Central memory CD4-positive, alpha-beta T cell (primary cell): ENCODE measurements at regions not wholly inside any gene's neighbourhood (a gene's known extent, or its start where the extent isn't known, plus 50 kb on each side); places are given as distances from the start of the nearest gene placed in this dataset.
"Not testable (repeated sequence)": the region's sequence is repeated elsewhere in the genome, so short reads cannot be mapped to it uniquely, and the experiment has no call there.

Source experiments
- DNase-seq: peaks from one replicate; pipeline ENCODE4 v3.0.0; 2022

- DNase-seq = no peak
Measured at GRCh38 chr5:50501491-50502228, 60.6 kb upstream of the EMB start.

- DNase-seq = peak; percentile 12
Measured at GRCh38 chr5:50513028-50513457, 72.0 kb upstream of the EMB start.

DNA sequence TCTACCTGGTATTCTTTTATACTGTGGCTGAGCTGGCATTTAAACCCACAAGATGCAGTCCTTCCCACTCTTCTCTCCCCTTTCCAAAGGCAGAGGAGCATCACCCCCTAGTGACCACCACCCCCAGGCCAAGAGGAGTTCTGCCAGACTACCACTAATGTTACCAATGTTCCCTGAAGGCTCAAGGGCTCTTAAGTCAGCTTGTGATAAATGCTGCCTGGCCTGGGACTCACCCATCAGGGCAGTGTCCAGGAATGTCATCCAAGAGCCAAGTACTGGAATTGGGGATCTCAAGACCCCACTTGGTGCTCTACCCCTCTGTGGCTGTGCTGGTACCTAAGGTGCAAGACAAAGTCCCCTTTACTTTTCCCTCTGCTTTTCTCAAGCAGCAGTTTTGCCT is 80.0 kb upstream of the EMB start:
- DNase-seq = not testable (repeated sequence)

- not testable (repeated sequence) for DNase-seq
Measured at GRCh38 chr5:50527514-50528060, 86.5 kb upstream of the EMB start.

DNA sequence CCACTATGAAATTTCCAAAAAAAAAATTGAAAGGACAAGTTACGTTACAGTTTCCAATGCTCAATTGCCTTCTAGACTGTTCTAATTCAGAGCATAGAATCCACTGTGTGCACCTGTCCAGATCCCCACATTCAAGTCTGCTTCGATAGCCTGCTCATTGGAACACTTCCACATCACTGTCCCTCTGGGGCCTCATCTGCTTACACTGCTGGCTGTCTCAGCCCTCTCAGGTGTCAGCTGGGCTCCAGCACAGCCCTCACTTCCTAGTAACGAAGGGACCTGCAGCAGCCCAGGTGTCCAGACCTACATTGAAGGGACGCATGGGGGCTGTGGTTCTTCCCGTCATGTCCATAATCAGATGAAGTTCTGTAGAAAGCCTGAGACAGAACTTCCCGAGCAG is 94.3 kb upstream of the EMB start:
- DNase-seq = no peak

DNA sequence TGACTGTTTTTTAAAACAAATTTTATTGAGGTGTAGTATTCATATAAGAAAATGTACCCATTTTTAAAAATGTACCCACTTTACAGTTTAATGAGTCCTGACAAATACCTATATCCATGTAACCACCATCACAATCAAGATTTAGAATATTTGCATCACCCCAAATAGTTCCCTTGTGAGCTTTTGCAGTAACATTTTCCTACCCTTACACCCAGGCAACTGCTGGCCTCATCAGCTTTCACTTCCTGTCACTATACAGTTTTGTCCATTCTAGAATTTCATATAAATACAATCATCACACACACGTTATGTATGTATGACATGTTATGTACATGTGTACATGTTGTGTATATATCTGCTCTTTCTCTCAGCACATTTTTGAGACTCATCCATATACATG is 96.4 kb upstream of the EMB start:
- not testable (repeated sequence) for DNase-seq

DNA sequence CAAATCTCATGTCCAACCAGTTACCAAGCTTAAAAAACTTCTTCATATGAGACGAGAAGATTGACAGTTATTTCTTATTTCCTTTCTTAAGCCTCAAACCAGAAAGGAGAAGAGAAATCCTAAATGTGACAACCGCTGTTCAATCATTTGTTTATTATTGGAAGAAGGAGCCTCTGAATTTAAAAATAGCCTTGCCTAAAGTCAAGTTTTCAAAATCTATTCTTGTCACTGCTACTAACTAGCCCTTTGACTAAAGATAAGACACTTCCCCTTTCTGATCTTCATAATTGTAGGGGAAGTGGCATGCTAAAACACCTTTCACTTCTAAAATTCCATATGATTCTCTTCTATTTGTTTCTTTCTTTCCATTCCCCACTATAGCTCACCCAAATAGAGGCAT is 106.2 kb upstream of the EMB start:
- no peak for DNase-seq

- no peak for DNase-seq
Measured at GRCh38 chr5:50550267-50550666, 109.2 kb upstream of the EMB start.

GRCh38 chr5:50550993-50551392 is 109.9 kb upstream of the EMB start:
- no peak for DNase-seq

GRCh38 chr5:50553560-50553984 is 112.5 kb upstream of the EMB start:
- no peak for DNase-seq

DNA sequence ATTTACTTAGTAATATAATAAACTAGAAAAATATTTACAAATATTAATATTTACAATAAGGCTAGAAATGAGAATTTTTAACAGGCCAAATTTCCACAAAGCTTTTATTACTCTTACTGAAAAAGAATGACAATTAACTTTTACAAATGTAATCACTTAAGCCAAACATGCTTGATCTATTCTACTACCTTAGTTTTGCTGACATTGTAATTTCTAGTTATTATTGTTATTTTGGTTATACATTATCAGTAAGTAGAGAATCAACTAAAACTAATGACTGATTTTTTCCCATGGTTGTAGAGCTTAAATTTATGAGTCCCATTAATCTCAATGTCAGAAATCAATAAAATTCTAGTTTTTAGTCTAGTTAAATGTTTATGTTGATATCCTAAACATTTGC is 107.8 kb upstream of the PARP8 start:
- not testable (repeated sequence) for DNase-seq

DNA sequence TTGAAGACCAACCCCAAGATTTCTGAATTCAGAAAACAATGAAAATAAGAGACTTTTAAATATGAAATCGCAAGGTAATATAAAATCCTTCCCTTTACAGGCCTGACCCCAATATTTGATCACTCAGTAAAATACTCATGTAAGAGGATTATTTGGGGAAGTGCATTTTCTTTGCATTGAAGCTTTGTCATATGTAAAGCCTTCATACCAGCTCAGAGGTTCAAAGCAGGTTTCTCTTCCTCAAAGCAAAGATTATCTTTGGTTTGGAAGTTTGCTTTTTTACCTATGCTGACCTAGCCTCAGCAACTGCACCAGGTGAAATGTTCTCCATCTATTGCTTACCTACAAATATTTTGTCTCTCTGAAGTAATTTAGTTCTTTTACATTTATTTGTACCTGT is 106.5 kb upstream of the PARP8 start:
- DNase-seq = no peak

DNA sequence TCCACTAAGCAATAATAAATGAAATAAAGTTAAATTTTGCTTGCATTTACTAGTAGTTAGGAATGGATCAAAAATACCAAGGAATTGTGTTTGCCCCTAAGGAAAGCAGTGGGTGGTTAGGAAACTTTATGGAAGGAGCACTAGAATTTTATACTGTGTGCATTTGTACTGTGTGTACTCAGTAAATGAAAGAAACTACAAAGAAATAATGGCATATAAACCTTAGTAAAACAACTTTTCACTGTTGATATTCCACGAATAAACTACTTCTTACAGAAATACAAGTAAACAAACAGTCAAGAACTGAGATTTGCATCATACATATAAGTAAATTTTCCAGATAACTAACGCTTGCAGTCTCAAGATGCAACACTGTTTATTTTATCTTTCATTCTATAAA is 103.7 kb upstream of the PARP8 start:
- DNase-seq = no peak

- DNase-seq = peak; percentile 56
Measured at GRCh38 chr5:50564079-50564478, 102.4 kb upstream of the PARP8 start.

DNA sequence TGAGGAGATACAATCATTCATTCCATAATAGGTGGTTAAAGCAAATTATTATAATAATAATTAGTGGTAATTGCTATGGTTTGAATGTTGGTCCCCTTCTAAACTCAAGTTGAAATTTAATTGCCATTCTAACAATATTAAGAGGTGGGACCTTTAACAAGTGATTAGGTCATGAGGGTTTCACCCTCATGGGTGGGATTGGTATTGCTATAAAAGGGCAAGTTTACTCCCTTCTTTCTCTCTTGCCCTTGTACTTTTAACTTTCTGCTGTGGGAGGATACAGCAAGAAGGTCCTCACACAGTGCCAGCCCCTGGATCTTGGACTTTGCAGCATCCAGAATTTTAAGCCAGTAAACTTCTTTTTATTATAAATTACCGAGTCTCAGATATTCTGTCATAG is 101.9 kb upstream of the PARP8 start:
- DNase-seq = no peak

GRCh38 chr5:50574121-50574520 is 92.3 kb upstream of the PARP8 start:
- DNase-seq = no peak

- DNase-seq = no peak
Measured at GRCh38 chr5:50575740-50576139, 90.7 kb upstream of the PARP8 start.

DNA sequence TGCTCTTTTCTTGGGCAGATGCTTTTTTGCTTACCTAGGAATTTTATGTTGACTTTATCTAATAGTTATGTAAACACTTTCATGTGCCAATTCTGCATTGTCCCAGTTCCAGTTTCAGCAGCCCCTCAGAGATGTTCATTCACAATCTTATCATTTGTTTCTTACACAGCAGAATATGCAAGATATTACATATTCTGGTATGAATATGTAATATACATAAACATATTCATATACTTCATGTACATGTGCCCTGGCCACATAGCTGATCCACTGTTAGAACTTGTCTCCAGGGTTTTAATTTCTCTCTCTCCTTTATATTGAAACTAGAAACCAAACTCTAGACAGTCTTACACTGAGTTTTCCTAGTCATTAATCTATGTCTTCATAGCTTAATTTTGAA is 90.2 kb upstream of the PARP8 start:
- DNase-seq = no peak

GRCh38 chr5:50576686-50577256 is 89.7 kb upstream of the PARP8 start:
- DNase-seq = no peak

DNA sequence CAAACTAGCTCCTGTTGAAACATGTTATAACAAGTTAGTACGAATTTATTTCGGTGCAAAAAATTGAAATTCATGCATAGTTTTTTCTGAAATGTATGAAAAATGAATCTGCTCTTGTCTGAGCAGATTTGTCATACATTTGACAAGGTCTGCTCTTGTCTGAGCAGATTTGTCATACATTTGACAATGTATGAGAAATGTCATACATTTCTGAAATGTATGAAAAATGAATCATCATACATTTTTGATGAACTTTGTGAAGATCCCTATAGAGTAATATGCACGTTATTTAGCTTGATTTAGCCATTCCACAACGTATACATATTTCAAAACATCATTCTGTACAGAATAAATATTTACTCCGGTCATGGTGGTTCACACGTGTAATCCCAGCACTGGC is 85.9 kb upstream of the PARP8 start:
- DNase-seq = no peak

GRCh38 chr5:50581845-50582244 is 84.6 kb upstream of the PARP8 start:
- DNase-seq = not testable (repeated sequence)

- DNase-seq = no peak
Measured at GRCh38 chr5:50582699-50583098, 83.7 kb upstream of the PARP8 start.

GRCh38 chr5:50583621-50584020 is 82.8 kb upstream of the PARP8 start:
- no peak for DNase-seq

DNA sequence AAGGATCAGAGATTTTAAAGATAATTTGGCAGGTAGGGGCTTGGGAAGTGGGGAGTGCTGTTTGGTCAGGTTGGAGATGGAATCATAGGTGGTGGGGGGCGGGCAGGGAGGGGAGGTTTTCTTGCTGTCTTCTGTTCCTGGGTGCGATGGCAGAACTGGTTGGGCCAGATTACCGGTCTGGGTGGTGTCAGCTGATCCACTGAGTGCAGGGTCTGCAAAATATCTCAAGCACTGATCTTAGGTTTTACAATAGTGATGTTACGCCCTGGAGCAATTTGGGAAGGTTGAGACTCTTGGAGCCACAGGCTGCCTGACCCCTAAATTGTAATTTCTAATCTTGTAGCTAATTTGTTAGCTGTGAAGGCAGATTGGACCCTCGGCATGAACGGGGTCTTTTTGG is 78.0 kb upstream of the PARP8 start:
- DNase-seq = not testable (repeated sequence)
